ENCODE measurements at regions not wholly inside any gene's neighbourhood (a gene's known extent, or its start where the extent isn't known, plus 50 kb on each side); places are given as distances from the start of the nearest gene placed in this dataset.
"Not testable (repeated sequence)": the region's sequence is repeated elsewhere in the genome, so short reads cannot be mapped to it uniquely, and the experiment has no call there.

DNA sequence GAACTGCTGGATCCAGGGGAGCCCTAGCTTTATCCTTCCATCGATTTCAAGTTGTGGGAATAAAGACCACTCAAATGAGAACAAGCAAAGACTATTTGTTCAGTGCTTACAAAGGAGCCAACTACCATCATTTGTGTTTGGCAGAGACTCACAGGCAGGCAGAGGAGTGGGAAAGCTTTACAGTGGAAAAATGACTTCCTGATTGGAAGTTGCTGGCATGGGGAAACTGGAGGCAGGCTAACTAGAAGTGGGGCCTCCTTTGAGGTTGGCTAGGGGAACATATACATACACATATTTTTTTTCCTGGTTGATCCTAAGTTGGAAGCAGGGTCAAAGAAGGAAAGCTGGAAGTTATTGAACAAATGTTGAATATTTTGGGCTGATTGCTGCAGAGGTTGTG is 121.7 kb downstream of the ACTBL2 start:
- Histone ChIP-seq H3K4me2 (ENCODE audit: unreplicated experiment) (no peak overlapping the region), H4K20me1 (ENCODE audit: insufficient read depth) (no peaks in the 10 kb centered on the region), H3K27me3 (replicated peaks; ENCODE audit: insufficient read depth) (no peaks in the 10 kb centered on the region), H3K27ac (no peak overlapping the region), H2AFZ (no peak overlapping the region), H3F3A (ENCODE audit: insufficient read depth) (0 out of 2 replicates have a peak, but pooled peaks cover 6% of the 10 kb centered on the region), H3K4me1 (ENCODE audit: insufficient read depth) (peaks cover 19% of the 10 kb centered on the region), H3K4me3 (no peak overlapping the region), H3K36me3 (ENCODE audit: low read depth) (no peaks in the 10 kb centered on the region), H3K9me2 (ENCODE audit: insufficient read depth) (no peaks in the 10 kb centered on the region), H3K9me3 (ENCODE audit: low read depth) (no peaks in the 10 kb centered on the region), H3K79me2 (ENCODE audit: insufficient read depth) (no peaks in the 10 kb centered on the region), H3K9ac (no peak overlapping the region)
- TF ChIP-seq EZH2 (IDR thresholded peaks at IDR 0.05; ENCODE audit: insufficient read depth, poor library complexity, severe bottlenecking) (no peak), EZH2phosphoT487 (IDR thresholded peaks at IDR 0.05; ENCODE audit: insufficient read depth, low read depth) (no peak)
- in situ Hi-C loops (cut with MboI): no loop called here
- no peak for DNase-seq
- WGBS, 2 experiments (ENCODE audit: low coverage in 1 of 2, low lambda C conversion rate in 2 of 2, missing lambda C conversion rate in 2 of 2): 25 to 26% methylated on average over 1 of the region's 1 CpG

DNA sequence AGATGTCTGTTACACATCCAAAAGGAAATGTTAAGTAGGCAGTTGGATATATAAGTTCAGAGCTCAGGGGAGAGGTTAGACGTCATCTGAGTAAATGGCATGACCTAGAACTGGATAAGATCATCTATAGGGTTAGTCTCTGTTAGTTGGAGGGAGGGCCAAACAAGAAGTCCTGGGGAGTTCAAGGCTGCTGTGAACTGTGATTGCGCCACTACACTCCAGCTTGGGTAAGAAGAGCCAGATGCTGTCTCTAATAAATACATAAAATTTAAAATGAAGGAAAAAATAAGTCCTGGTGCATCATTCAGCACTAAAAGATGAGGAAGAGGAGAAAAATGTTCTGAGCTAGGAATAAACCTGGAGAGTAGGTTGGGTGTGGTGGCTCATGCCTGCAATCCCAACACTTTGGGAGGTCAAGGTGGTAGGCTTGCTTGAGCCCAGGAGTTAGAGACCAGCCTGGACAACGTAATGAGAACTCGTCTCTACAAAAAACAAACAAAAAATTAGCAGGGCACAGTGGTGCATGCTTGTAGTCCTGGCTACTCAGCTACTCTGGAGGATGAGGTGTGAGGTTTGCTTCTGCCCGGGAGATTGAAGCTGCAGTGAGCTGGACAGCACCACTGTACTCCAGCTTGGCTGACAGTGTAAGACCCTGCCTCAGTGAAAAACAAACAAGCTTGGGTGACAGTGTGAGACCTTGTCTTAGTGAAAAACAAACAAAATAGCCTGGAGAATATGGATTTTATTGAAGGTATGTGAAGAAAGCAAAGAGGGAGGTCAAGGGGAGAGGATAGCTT is 123.6 kb downstream of the ACTBL2 start:
- Histone ChIP-seq H3K36me3 (ENCODE audit: low read depth) (no peaks in the 10 kb centered on the region), H3K4me3 (no peak overlapping the region), H3K4me2 (ENCODE audit: unreplicated experiment) (no peak overlapping the region), H3K4me1 (ENCODE audit: insufficient read depth) (peaks cover 10% of the 10 kb centered on the region; the same call in 1 of the 2 replicates), H3K9me3 (ENCODE audit: low read depth) (no peaks in the 10 kb centered on the region), H3F3A (ENCODE audit: insufficient read depth) (0 out of 2 replicates have a peak, but pooled peaks cover 4% of the 10 kb centered on the region), H3K9me2 (ENCODE audit: insufficient read depth) (no peaks in the 10 kb centered on the region), H3K27ac (no peak overlapping the region), H2AFZ (no peak overlapping the region), H3K79me2 (ENCODE audit: insufficient read depth) (no peaks in the 10 kb centered on the region), H4K20me1 (ENCODE audit: insufficient read depth) (no peaks in the 10 kb centered on the region), H3K27me3 (replicated peaks; ENCODE audit: insufficient read depth) (no peaks in the 10 kb centered on the region), H3K9ac (no peak overlapping the region)
- TF ChIP-seq EZH2phosphoT487 (IDR thresholded peaks at IDR 0.05; ENCODE audit: insufficient read depth, low read depth) (no peak), EZH2 (IDR thresholded peaks at IDR 0.05; ENCODE audit: insufficient read depth, poor library complexity, severe bottlenecking) (no peak)
- no peak for DNase-seq
- in situ Hi-C loops (cut with MboI): no loop called here
- WGBS, 2 experiments (ENCODE audit: low coverage in 1 of 2, low lambda C conversion rate in 2 of 2, missing lambda C conversion rate in 2 of 2): 64 to 67% methylated on average over 5 of the region's 5 CpGs

DNA sequence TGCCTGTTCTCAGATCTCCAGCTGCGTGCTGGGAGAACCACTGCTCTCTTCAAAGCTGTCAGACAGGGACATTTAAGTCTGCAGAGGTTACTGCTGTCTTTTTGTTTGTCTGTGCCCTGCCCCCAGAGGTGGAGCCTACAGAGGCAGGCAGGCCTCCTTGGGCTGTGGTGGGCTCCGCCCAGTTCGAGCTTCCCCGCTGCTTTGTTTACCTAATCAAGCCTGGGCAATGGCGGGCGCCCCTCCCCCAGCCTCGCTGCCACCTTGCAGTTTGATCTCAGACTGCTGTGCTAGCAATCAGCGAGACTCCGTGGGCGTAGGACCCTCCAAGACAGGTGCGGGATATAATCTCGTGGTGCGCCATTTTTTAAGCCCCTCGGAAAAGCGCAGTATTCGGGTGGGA is 125.8 kb downstream of the ACTBL2 start:
- H3K9ac ChIP-seq; H3K36me3 ChIP-seq (ENCODE audit: low read depth); H4K20me1 ChIP-seq (ENCODE audit: insufficient read depth); H3K27ac ChIP-seq; H3K9me2 ChIP-seq (ENCODE audit: insufficient read depth); H3F3A ChIP-seq (ENCODE audit: insufficient read depth); H3K4me3 ChIP-seq; H2AFZ ChIP-seq; H3K79me2 ChIP-seq (ENCODE audit: insufficient read depth); in situ Hi-C loops (cut with MboI); H3K4me2 ChIP-seq (ENCODE audit: unreplicated experiment); DNase-seq; H3K9me3 ChIP-seq (ENCODE audit: low read depth); H3K27me3 ChIP-seq (replicated peaks; ENCODE audit: insufficient read depth): not testable (repeated sequence)
- H3K4me1 ChIP-seq (ENCODE audit: insufficient read depth): peaks cover 10% of the 10 kb centered on the region; the same call in 1 of the 2 replicates
- WGBS, 2 experiments (ENCODE audit: low coverage in 1 of 2, low lambda C conversion rate in 2 of 2, missing lambda C conversion rate in 2 of 2): 55 to 79% methylated on average over 6 to 14 of the region's 16 CpGs

DNA sequence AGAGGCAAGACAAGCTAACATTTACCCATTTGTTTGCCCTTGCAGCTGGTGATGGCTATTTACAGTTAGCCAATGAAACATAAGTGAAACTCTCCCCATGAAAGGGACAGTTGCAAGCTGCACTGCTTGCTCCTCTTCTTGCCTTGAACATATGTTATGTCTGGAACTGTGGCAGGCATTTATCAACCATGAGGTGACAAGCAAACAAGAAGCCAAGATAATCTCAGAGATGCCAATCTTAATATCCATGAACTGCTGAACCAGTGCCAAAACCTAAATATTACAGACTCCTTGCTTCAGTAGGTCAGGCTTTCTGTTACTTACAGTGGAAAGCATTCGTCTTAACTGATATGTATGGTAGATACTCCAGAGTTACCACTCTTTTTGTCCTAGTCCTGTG is 133.4 kb downstream of the ACTBL2 start:
- Histone ChIP-seq H3K4me2 (ENCODE audit: unreplicated experiment) (no peak overlapping the region), H3K79me2 (ENCODE audit: insufficient read depth) (no peaks in the 10 kb centered on the region), H3F3A (ENCODE audit: insufficient read depth) (no peaks in the 10 kb centered on the region), H3K27ac (no peak overlapping the region), H3K4me1 (ENCODE audit: insufficient read depth) (no peaks in the 10 kb centered on the region; the same call in 1 of the 2 replicates), H4K20me1 (ENCODE audit: insufficient read depth) (no peaks in the 10 kb centered on the region), H3K36me3 (ENCODE audit: low read depth) (no peaks in the 10 kb centered on the region), H3K9me2 (ENCODE audit: insufficient read depth) (no peaks in the 10 kb centered on the region), H3K9me3 (ENCODE audit: low read depth) (no peaks in the 10 kb centered on the region), H3K9ac (no peak overlapping the region), H3K27me3 (replicated peaks; ENCODE audit: insufficient read depth) (no peaks in the 10 kb centered on the region), H2AFZ (no peak overlapping the region), H3K4me3 (no peak overlapping the region)
- WGBS, 2 experiments (ENCODE audit: low coverage in 1 of 2, low lambda C conversion rate in 2 of 2, missing lambda C conversion rate in 2 of 2): 38 to 56% methylated on average over 1 of the region's 1 CpG
- TF ChIP-seq EZH2 (IDR thresholded peaks at IDR 0.05; ENCODE audit: insufficient read depth, poor library complexity, severe bottlenecking): no peak
- TF ChIP-seq EZH2phosphoT487 (IDR thresholded peaks at IDR 0.05; ENCODE audit: insufficient read depth, low read depth): no peak
- in situ Hi-C loops (cut with MboI): no loop called here
- DNase-seq: no peak

Data from GM23248 (cell line).